Bronchial epithelial cell (primary cell): ENCODE measurements at regions not wholly inside any gene's neighbourhood (a gene's known extent, or its start where the extent isn't known, plus 50 kb on each side); places are given as distances from the start of the nearest gene placed in this dataset.
A peak's percentile ranks its signal among the peaks of the same experiment; 100 is the strongest.

Experiments
- DNase-seq: peaks from one replicate; pipeline ENCODE4 v3.0.0-alpha.2; 2010; ENCODE audit warnings: low read depth
- FAIRE-seq: peaks from 2 replicates; lab custom pipeline; 2011; peaks lifted over from hg19 to GRCh38; lab: Jason Lieb, UNC
- H3K27me3 ChIP-seq: 2 replicates; pipeline ENCODE4 v1.5.1; 2011; ENCODE audit warnings: low read length; ENCODE audit not compliant: control insufficient read depth, insufficient read depth
- H3K36me3 ChIP-seq: 2 replicates; pipeline ENCODE4 v1.5.1; 2011; ENCODE audit warnings: low read length; ENCODE audit not compliant: control insufficient read depth, insufficient read depth
- H3K4me3 ChIP-seq: 2 replicates; pipeline ENCODE4 v1.5.1; 2011; ENCODE audit warnings: mild to moderate bottlenecking, low read depth, low read length, control low read depth
- TF ChIP-seq, protein P1 (sequence below): IDR thresholded peaks from 2 replicates; pipeline ENCODE4 v1.5.1; 2011; ENCODE audit warnings: mild to moderate bottlenecking, moderate library complexity, low read length, control low read depth, inconsistent platforms; ENCODE audit not compliant: insufficient read depth, severe bottlenecking

DNA sequence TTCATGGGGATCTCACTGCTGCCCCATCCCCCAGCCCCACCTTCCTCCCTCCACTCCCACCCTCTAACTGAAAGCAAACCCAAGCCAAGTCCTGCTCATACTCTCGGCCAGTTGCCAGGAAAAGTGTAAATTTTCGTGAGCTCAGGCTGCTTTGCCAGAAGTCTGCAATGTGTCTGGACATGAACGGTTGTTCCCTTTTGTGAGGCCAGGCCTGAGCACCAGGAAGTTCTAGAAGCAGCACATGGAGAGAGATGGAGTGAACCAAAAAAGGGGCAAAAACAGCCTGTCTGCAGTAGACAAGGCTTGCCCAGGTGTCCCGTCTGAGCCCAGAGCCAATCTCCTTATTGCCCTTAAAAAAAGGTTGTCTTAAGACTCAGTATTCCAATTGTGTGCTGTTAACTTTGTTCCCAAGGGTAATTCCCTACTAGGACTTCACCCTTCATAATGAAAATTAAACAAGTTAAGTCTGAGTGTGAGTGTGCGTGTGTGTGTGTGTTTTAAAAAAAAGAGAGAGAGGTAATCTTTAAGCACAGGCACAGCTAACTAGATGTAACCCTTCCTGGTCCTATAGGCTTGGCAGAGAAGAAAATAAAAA, 247.1 kb downstream of the BCL11A start:
- Histone ChIP-seq H3K4me3 (no peak overlapping the region), H3K36me3 (no peaks in the 10 kb centered on the region), H3K27me3 (no peaks in the 10 kb centered on the region)
- TF ChIP-seq, protein P1, sequence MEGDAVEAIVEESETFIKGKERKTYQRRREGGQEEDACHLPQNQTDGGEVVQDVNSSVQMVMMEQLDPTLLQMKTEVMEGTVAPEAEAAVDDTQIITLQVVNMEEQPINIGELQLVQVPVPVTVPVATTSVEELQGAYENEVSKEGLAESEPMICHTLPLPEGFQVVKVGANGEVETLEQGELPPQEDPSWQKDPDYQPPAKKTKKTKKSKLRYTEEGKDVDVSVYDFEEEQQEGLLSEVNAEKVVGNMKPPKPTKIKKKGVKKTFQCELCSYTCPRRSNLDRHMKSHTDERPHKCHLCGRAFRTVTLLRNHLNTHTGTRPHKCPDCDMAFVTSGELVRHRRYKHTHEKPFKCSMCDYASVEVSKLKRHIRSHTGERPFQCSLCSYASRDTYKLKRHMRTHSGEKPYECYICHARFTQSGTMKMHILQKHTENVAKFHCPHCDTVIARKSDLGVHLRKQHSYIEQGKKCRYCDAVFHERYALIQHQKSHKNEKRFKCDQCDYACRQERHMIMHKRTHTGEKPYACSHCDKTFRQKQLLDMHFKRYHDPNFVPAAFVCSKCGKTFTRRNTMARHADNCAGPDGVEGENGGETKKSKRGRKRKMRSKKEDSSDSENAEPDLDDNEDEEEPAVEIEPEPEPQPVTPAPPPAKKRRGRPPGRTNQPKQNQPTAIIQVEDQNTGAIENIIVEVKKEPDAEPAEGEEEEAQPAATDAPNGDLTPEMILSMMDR: no peak
- no peak for FAIRE-seq
- DNase-seq: peak; percentile 88

DNA sequence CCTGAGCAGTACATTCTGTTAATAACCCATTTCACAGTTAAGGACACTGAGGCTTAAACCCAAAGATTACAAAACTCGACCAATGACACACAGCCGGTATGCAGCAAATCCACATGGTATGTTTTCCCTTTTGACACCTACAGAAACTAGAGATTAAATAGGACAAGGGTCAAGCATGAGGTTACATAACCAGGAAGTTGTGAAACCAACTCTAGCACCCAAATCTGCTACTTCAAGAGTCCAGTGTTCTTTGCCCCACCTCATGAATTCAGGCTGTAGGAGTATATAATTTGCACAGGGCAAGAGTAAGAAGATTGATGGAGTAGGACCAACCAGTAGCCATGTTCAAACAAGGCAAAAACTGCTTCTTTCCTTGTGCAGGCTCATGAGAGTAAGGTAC, 249.8 kb downstream of the BCL11A start:
- peak; percentile 29 for DNase-seq
- H3K36me3 ChIP-seq: no peaks in the 10 kb centered on the region
- H3K4me3 ChIP-seq: no peak overlapping the region
- TF ChIP-seq, protein P1: no peak
- FAIRE-seq: no peak
- no peaks in the 10 kb centered on the region for H3K27me3 ChIP-seq

- no peaks in the 10 kb centered on the region for H3K27me3 ChIP-seq
- no peak for DNase-seq
- TF ChIP-seq, protein P1: no peak
- no peak for FAIRE-seq
- H3K4me3 ChIP-seq: no peak overlapping the region
- no peaks in the 10 kb centered on the region for H3K36me3 ChIP-seq
Observed at GRCh38 chr2:60302377-60303126, 250.9 kb downstream of the BCL11A start.

DNA sequence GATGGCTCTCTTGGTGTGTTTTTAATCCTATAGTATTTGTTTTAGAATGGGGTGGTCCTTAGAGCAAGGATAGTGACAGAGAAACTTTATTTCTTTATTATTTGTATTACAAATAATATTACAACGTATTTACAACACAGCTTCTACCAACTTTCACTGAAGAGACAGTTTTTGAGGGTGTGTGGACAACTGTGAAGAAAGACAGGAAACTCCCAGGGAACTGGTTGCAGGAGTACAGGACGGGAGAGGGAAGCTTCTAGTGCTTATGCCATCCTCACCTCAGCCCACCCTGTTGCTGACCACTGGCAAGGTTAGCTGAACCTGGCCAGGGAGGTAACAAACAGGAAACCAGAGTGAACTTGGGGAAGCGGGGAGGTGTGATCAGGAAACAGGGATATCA, 251.7 kb downstream of the BCL11A start:
- H3K4me3 ChIP-seq: no peak overlapping the region
- no peaks in the 10 kb centered on the region for H3K36me3 ChIP-seq
- no peak for DNase-seq
- TF ChIP-seq, protein P1: no peak
- FAIRE-seq: no peak
- no peaks in the 10 kb centered on the region for H3K27me3 ChIP-seq

- H3K36me3 ChIP-seq: no peaks in the 10 kb centered on the region
- DNase-seq (no peak), FAIRE-seq (no peak)
- H3K4me3 ChIP-seq: no peak overlapping the region
- TF ChIP-seq, protein P1: no peak
- no peaks in the 10 kb centered on the region for H3K27me3 ChIP-seq
Observed at GRCh38 chr2:60299179-60299578, 254.3 kb downstream of the BCL11A start.
